Esophagus squamous epithelium (tissue), 4 donors: ENCODE measurements at regions not wholly inside any gene's neighbourhood (a gene's known extent, or its start where the extent isn't known, plus 50 kb on each side); places are given as distances from the start of the nearest gene placed in this dataset.

Experiments used
- POLR2A ChIP-seq, 4 donors: fragments of 450-650 bp; IDR thresholded peaks; one replicate each; pipeline ENCODE4 v1.6.1; 2017; ENCODE audit warnings: antibody characterized with exemption in 4 of 4, mild to moderate bottlenecking in 4 of 4, moderate library complexity in 3 of 4
- TF ChIP-seq, protein P1 (sequence below), 6 experiments: fragments of 450-650 bp in 4 of 6; fragments of 200-600 bp in 2 of 6; sonication (generic) in 2 of 6; IDR thresholded peaks; one replicate each; pipeline ENCODE4 v1.5.1; 2016 to 2019; ENCODE audit warnings: antibody characterized with exemption in 6 of 6, mild to moderate bottlenecking in 4 of 6, moderate library complexity in 4 of 6

DNA sequence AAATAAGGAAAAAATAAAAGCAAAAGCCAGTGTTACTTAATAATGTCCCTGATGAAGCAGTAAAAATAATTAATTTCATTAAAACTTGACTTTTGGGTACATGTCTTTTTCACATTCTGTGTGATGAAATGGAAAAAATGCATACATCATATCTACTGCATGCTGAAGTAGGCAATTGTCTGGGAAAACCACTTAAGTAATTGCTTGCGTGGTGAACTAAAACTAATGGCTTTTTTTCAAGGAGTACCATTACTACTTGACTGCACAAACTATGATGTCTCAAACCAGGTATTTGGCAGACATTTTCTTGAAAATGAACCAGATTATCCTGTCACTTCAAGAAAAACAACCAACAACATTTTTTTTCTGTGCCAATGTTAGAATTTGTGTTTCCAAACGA is 91.3 kb upstream of the AKIRIN2 start:
- no peak for TF ChIP-seq POLR2A (IDR thresholded peaks at IDR 0.05)
- TF ChIP-seq, protein P1, sequence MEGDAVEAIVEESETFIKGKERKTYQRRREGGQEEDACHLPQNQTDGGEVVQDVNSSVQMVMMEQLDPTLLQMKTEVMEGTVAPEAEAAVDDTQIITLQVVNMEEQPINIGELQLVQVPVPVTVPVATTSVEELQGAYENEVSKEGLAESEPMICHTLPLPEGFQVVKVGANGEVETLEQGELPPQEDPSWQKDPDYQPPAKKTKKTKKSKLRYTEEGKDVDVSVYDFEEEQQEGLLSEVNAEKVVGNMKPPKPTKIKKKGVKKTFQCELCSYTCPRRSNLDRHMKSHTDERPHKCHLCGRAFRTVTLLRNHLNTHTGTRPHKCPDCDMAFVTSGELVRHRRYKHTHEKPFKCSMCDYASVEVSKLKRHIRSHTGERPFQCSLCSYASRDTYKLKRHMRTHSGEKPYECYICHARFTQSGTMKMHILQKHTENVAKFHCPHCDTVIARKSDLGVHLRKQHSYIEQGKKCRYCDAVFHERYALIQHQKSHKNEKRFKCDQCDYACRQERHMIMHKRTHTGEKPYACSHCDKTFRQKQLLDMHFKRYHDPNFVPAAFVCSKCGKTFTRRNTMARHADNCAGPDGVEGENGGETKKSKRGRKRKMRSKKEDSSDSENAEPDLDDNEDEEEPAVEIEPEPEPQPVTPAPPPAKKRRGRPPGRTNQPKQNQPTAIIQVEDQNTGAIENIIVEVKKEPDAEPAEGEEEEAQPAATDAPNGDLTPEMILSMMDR (IDR thresholded peaks at IDR 0.05), result no peak
